A549 (cell line): ENCODE measurements at regions not wholly inside any gene's neighbourhood (a gene's known extent, or its start where the extent isn't known, plus 50 kb on each side); places are given as distances from the start of the nearest gene placed in this dataset.
"Not testable (repeated sequence)": the region's sequence is repeated elsewhere in the genome, so short reads cannot be mapped to it uniquely, and the experiment has no call there.

Source experiments
- EP300 ChIP-seq, 2 experiments: fragments of >200 bp; sonication (Bioruptor Twin); formaldehyde crosslinking; IDR thresholded peaks; 2 replicates in 1 of 2; 3 replicates in 1 of 2; pipeline ENCODE4 v1.6.1; 2016 to 2017
- ESRRA ChIP-seq: fragments of 150-350 bp; IDR thresholded peaks from 2 replicates; pipeline ENCODE4 v1.6.1; 2014; ENCODE audit warnings: mild to moderate bottlenecking, low read length, borderline replicate concordance
- KDM1A ChIP-seq: fragments of 200-600 bp; sonication (generic); IDR thresholded peaks from 2 replicates; pipeline ENCODE4 v1.6.1; 2016; ENCODE audit warnings: low read depth, mild to moderate bottlenecking
- MYC ChIP-seq: IDR thresholded peaks from 2 replicates; pipeline ENCODE4 v1.6.1; 2012; ENCODE audit warnings: mild to moderate bottlenecking, inconsistent platforms, low read length, improper control_type of control experiment, borderline replicate concordance
- POLR2A ChIP-seq: IDR thresholded peaks from 2 replicates; pipeline ENCODE4 v1.6.1; 2012; ENCODE audit warnings: mild to moderate bottlenecking, low read length
- RCOR1 ChIP-seq: fragments of 150-350 bp; IDR thresholded peaks from 2 replicates; pipeline ENCODE4 v1.6.1; 2014; ENCODE audit warnings: antibody characterized with exemption, low read length, low read depth
- ZSCAN20 ChIP-seq: fragments of 250-450 bp; sonication (Bioruptor Pico); IDR thresholded peaks from 2 replicates; pipeline ENCODE4 v1.8.0; 2022; ENCODE audit warnings: mild to moderate bottlenecking, moderate library complexity
- TF ChIP-seq, protein P1 (sequence below): fragments of 250-450 bp; sonication (Bioruptor Pico); IDR thresholded peaks from 2 replicates; pipeline ENCODE4 v1.5.0; 2021; ENCODE audit warnings: mild to moderate bottlenecking, moderate library complexity, borderline replicate concordance
- TF ChIP-seq, protein P2 (sequence below): IDR thresholded peaks from 2 replicates; pipeline ENCODE4 v1.6.1; 2012; ENCODE audit warnings: low read depth, borderline replicate concordance
- TF ChIP-seq, protein P3 (sequence below): fragments of >200 bp; sonication (Bioruptor Twin); formaldehyde crosslinking; IDR thresholded peaks from 3 replicates; pipeline ENCODE4 v1.5.1; 2016
- TF ChIP-seq, protein P4 (sequence below): fragments of 450-650 bp; IDR thresholded peaks from 2 replicates; pipeline ENCODE4 v1.6.1; 2014; ENCODE audit warnings: antibody characterized with exemption
- TF ChIP-seq, protein P5 (sequence below): fragments of 200-600 bp; sonication (generic); IDR thresholded peaks from 2 replicates; pipeline ENCODE4 v1.6.1; 2016; ENCODE audit warnings: antibody characterized with exemption, mild to moderate bottlenecking, moderate library complexity

DNA sequence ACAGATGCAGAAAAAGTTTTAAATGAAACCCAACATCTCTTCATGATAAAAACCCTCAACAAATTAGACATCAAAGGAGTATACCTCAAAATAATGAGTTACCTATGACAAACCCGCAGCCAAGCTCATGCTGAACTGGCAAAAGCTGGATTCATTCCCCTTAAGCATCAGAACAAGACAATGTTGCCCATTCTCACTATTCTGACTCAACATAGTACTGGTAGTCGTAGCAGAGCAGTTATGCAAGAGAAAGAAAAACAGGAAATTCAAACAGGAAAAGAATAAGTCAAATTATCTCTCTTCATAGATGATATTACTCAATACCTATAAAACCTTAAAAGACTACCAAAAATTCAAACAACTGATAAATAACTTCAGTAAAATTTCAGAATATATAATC, 115.0 kb downstream of the LIMS4 start:
- TF ChIP-seq, protein P1, sequence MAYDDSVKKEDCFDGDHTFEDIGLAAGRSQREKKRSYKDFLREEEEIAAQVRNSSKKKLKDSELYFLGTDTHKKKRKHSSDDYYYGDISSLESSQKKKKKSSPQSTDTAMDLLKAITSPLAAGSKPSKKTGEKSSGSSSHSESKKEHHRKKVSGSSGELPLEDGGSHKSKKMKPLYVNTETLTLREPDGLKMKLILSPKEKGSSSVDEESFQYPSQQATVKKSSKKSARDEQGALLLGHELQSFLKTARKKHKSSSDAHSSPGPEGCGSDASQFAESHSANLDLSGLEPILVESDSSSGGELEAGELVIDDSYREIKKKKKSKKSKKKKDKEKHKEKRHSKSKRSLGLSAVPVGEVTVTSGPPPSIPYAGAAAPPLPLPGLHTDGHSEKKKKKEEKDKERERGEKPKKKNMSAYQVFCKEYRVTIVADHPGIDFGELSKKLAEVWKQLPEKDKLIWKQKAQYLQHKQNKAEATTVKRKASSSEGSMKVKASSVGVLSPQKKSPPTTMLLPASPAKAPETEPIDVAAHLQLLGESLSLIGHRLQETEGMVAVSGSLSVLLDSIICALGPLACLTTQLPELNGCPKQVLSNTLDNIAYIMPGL (CRISPR knock-in tag): not testable (repeated sequence)
- TF ChIP-seq KDM1A; EP300 (IDR thresholded peaks at IDR 0.05); POLR2A; ESRRA; ZSCAN20 (CRISPR knock-in tag); RCOR1; MYC: not testable (repeated sequence)
- TF ChIP-seq, protein P2, sequence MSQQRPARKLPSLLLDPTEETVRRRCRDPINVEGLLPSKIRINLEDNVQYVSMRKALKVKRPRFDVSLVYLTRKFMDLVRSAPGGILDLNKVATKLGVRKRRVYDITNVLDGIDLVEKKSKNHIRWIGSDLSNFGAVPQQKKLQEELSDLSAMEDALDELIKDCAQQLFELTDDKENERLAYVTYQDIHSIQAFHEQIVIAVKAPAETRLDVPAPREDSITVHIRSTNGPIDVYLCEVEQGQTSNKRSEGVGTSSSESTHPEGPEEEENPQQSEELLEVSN: not testable (repeated sequence)
- TF ChIP-seq, protein P3, sequence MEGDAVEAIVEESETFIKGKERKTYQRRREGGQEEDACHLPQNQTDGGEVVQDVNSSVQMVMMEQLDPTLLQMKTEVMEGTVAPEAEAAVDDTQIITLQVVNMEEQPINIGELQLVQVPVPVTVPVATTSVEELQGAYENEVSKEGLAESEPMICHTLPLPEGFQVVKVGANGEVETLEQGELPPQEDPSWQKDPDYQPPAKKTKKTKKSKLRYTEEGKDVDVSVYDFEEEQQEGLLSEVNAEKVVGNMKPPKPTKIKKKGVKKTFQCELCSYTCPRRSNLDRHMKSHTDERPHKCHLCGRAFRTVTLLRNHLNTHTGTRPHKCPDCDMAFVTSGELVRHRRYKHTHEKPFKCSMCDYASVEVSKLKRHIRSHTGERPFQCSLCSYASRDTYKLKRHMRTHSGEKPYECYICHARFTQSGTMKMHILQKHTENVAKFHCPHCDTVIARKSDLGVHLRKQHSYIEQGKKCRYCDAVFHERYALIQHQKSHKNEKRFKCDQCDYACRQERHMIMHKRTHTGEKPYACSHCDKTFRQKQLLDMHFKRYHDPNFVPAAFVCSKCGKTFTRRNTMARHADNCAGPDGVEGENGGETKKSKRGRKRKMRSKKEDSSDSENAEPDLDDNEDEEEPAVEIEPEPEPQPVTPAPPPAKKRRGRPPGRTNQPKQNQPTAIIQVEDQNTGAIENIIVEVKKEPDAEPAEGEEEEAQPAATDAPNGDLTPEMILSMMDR: not testable (repeated sequence)
- TF ChIP-seq, protein P4, sequence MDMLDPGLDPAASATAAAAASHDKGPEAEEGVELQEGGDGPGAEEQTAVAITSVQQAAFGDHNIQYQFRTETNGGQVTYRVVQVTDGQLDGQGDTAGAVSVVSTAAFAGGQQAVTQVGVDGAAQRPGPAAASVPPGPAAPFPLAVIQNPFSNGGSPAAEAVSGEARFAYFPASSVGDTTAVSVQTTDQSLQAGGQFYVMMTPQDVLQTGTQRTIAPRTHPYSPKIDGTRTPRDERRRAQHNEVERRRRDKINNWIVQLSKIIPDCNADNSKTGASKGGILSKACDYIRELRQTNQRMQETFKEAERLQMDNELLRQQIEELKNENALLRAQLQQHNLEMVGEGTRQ: not testable (repeated sequence)
- TF ChIP-seq, protein P5, sequence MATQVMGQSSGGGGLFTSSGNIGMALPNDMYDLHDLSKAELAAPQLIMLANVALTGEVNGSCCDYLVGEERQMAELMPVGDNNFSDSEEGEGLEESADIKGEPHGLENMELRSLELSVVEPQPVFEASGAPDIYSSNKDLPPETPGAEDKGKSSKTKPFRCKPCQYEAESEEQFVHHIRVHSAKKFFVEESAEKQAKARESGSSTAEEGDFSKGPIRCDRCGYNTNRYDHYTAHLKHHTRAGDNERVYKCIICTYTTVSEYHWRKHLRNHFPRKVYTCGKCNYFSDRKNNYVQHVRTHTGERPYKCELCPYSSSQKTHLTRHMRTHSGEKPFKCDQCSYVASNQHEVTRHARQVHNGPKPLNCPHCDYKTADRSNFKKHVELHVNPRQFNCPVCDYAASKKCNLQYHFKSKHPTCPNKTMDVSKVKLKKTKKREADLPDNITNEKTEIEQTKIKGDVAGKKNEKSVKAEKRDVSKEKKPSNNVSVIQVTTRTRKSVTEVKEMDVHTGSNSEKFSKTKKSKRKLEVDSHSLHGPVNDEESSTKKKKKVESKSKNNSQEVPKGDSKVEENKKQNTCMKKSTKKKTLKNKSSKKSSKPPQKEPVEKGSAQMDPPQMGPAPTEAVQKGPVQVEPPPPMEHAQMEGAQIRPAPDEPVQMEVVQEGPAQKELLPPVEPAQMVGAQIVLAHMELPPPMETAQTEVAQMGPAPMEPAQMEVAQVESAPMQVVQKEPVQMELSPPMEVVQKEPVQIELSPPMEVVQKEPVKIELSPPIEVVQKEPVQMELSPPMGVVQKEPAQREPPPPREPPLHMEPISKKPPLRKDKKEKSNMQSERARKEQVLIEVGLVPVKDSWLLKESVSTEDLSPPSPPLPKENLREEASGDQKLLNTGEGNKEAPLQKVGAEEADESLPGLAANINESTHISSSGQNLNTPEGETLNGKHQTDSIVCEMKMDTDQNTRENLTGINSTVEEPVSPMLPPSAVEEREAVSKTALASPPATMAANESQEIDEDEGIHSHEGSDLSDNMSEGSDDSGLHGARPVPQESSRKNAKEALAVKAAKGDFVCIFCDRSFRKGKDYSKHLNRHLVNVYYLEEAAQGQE: not testable (repeated sequence)
